ENCODE measurements at regions not wholly inside any gene's neighbourhood (a gene's known extent, or its start where the extent isn't known, plus 50 kb on each side); places are given as distances from the start of the nearest gene placed in this dataset.

- no peak for DNase-seq (ENCODE audit: low spot score)
Observed at GRCh38 chr1:5713101-5714010, 278.9 kb downstream of the NPHP4 start.

GRCh38 chr1:5711956-5712645 lies 280.1 kb downstream of the NPHP4 start:
- DNase-seq (ENCODE audit: low spot score): no peak

GRCh38 chr1:5711079-5711478 lies 281.1 kb downstream of the NPHP4 start:
- DNase-seq (ENCODE audit: low spot score): no peak

- no peak for DNase-seq (ENCODE audit: low spot score)
Observed at GRCh38 chr1:5709976-5710375, 282.2 kb downstream of the NPHP4 start.

- DNase-seq (ENCODE audit: low spot score): no peak
Observed at GRCh38 chr1:5709461-5709975, 282.7 kb downstream of the NPHP4 start.

- DNase-seq (ENCODE audit: low spot score): no peak
Observed at GRCh38 chr1:5708346-5709245, 283.6 kb downstream of the NPHP4 start.

GRCh38 chr1:5707566-5708345 lies 284.5 kb downstream of the NPHP4 start:
- no peak for DNase-seq (ENCODE audit: low spot score)

- DNase-seq (ENCODE audit: low spot score): no peak
Observed at GRCh38 chr1:5706239-5706638, 286.0 kb downstream of the NPHP4 start.

- DNase-seq (ENCODE audit: low spot score): no peak
Observed at GRCh38 chr1:5705751-5706150, 286.5 kb downstream of the NPHP4 start.

- no peak for DNase-seq (ENCODE audit: low spot score)
Observed at GRCh38 chr1:5704561-5705514, 287.4 kb downstream of the NPHP4 start.

GRCh38 chr1:5701642-5702041 lies 290.6 kb downstream of the NPHP4 start:
- DNase-seq (ENCODE audit: low spot score): no peak

GRCh38 chr1:5693568-5693967 lies 298.7 kb downstream of the NPHP4 start:
- DNase-seq (ENCODE audit: low spot score): no peak

GRCh38 chr1:5692664-5693063 lies 299.6 kb downstream of the NPHP4 start:
- no peak for DNase-seq (ENCODE audit: low spot score)

- DNase-seq (ENCODE audit: low spot score): no peak
Observed at GRCh38 chr1:5691795-5692509, 300.3 kb downstream of the NPHP4 start.

- DNase-seq (ENCODE audit: low spot score): no peak
Observed at GRCh38 chr1:5690898-5691297, 301.3 kb downstream of the NPHP4 start.

- no peak for DNase-seq (ENCODE audit: low spot score)
Observed at GRCh38 chr1:5690291-5690690, 301.9 kb downstream of the NPHP4 start.

- DNase-seq (ENCODE audit: low spot score): no peak
Observed at GRCh38 chr1:5688081-5689077, 303.8 kb downstream of the NPHP4 start.

All from H4 (cell line).